Dedifferentiated amniotic fluid mesenchymal stem cell (primary cell): ENCODE measurements at regions not wholly inside any gene's neighbourhood (a gene's known extent, or its start where the extent isn't known, plus 50 kb on each side); places are given as distances from the start of the nearest gene placed in this dataset.

ENCODE experiments used
- DNase-seq: peaks from one replicate; pipeline ENCODE4 v3.0.0-alpha.2; 2016; ENCODE audit errors: extremely low spot score

GRCh38 chr14:39772627-39773026 lies 340.4 kb upstream of the FBXO33 start:
- DNase-seq: no peak

GRCh38 chr14:39768589-39768988 lies 336.4 kb upstream of the FBXO33 start:
- DNase-seq: no peak

GRCh38 chr14:39766397-39767000 lies 334.3 kb upstream of the FBXO33 start:
- DNase-seq: no peak

GRCh38 chr14:39765676-39766075 lies 333.4 kb upstream of the FBXO33 start:
- DNase-seq: no peak

- DNase-seq: no peak
These were observed 331.2 kb upstream of the FBXO33 start for GRCh38 chr14:39763402-39763890.

- DNase-seq: no peak
These were observed 330.6 kb upstream of the FBXO33 start for GRCh38 chr14:39762576-39763401.

GRCh38 chr14:39755269-39755878 lies 323.1 kb upstream of the FBXO33 start:
- DNase-seq: no peak

- DNase-seq: no peak
These were observed 308.2 kb upstream of the FBXO33 start for GRCh38 chr14:39740454-39740853.

- no peak for DNase-seq
These were observed 307.6 kb upstream of the FBXO33 start for GRCh38 chr14:39739796-39740195.

- DNase-seq: no peak
These were observed 302.1 kb upstream of the FBXO33 start for GRCh38 chr14:39734306-39734705.

- DNase-seq: no peak
These were observed 301.5 kb upstream of the FBXO33 start for GRCh38 chr14:39733741-39734140.

- no peak for DNase-seq
These were observed 299.7 kb upstream of the FBXO33 start for GRCh38 chr14:39731912-39732311.

GRCh38 chr14:39726563-39726962 lies 294.3 kb upstream of the FBXO33 start:
- DNase-seq: no peak

- DNase-seq: no peak
These were observed 290.5 kb upstream of the FBXO33 start for GRCh38 chr14:39722547-39723273.

- DNase-seq: no peak
These were observed 284.8 kb upstream of the FBXO33 start for GRCh38 chr14:39716987-39717570.

- no peak for DNase-seq
These were observed 280.2 kb upstream of the FBXO33 start for GRCh38 chr14:39712293-39712999.

GRCh38 chr14:39704594-39704993 lies 272.4 kb upstream of the FBXO33 start:
- no peak for DNase-seq

GRCh38 chr14:39694341-39694740 lies 262.1 kb upstream of the FBXO33 start:
- no peak for DNase-seq

GRCh38 chr14:39683691-39684260 lies 251.5 kb upstream of the FBXO33 start:
- DNase-seq: no peak

- DNase-seq: no peak
These were observed 250.3 kb upstream of the FBXO33 start for GRCh38 chr14:39682582-39682981.
